Body of pancreas (tissue), 4 donors: ENCODE measurements at regions not wholly inside any gene's neighbourhood (a gene's known extent, or its start where the extent isn't known, plus 50 kb on each side); places are given as distances from the start of the nearest gene placed in this dataset.
"Not testable (repeated sequence)": the region's sequence is repeated elsewhere in the genome, so short reads cannot be mapped to it uniquely, and the experiment has no call there.

Experiments used
- ATAC-seq: fragments of 150-250 bp; one replicate; pipeline ENCODE4 v1.9.1; 2016
- DNase-seq, 4 donors: peaks; one replicate each; pipeline ENCODE4 v3.0.0-alpha.2; 2019
- H3K27ac ChIP-seq, 4 donors: fragments of 200-600 bp; sonication (generic); 1 replicate in 3 of 4; 2 replicates in 1 of 4; pipeline versions ENCODE4 v1.5.1 to v1.6.1; 2016 to 2019; ENCODE audit warnings: mild to moderate bottlenecking in 1 of 4, mixed read lengths in 1 of 4, moderate library complexity in 1 of 4
- H3K27me3 ChIP-seq, 2 donors: fragments of 200-600 bp; sonication (generic); one replicate each; pipeline ENCODE4 v1.6.0; 2016; ENCODE audit warnings: mild to moderate bottlenecking in 1 of 2
- H3K36me3 ChIP-seq, 2 donors: fragments of 200-600 bp; sonication (generic); replicated peaks in 1 of 2; 2 replicates each; pipeline ENCODE4 v1.5.1; 2016; ENCODE audit warnings: low read depth in 2 of 2; ENCODE audit not compliant: insufficient read depth in 1 of 2
- H3K4me1 ChIP-seq: fragments of 200-600 bp; sonication (generic); one replicate; pipeline ENCODE4 v1.6.0; 2016
- H3K4me3 ChIP-seq, 2 donors: fragments of 200-600 bp; sonication (generic); 1 replicate in 1 of 2; 2 replicates in 1 of 2; pipeline ENCODE4 v1.5.1; 2016 to 2019
- H3K9me3 ChIP-seq, 3 donors: fragments of 200-600 bp; sonication (generic); 1 replicate in 2 of 3; 2 replicates in 1 of 3; pipeline ENCODE4 v1.5.1; 2016
- POLR2A ChIP-seq, 3 donors: fragments of 450-650 bp; IDR thresholded peaks; one replicate each; pipeline ENCODE4 v1.6.1; 2016; ENCODE audit warnings: antibody characterized with exemption in 3 of 3, mild to moderate bottlenecking in 2 of 3
- WGBS, 2 donors: methylation state at CpG; one replicate each; pipeline ENCODE4 v1.1.5; 2017; 5-methylcytosine and 5-hydroxymethylcytosine counted together
- intact Hi-C: fragments of 100-400 bp; cut with DNase I; formaldehyde crosslinking; loops from one replicate; pipeline ENCODE4 v1.15.1; 2023
- TF ChIP-seq, protein P1 (sequence below), 7 experiments: fragments of 450-650 bp in 4 of 7; fragments of 200-600 bp in 3 of 7; sonication (generic) in 3 of 7; IDR thresholded peaks; one replicate each; pipeline ENCODE4 v1.5.1; 2016 to 2019; ENCODE audit warnings: antibody characterized with exemption in 7 of 7

DNA sequence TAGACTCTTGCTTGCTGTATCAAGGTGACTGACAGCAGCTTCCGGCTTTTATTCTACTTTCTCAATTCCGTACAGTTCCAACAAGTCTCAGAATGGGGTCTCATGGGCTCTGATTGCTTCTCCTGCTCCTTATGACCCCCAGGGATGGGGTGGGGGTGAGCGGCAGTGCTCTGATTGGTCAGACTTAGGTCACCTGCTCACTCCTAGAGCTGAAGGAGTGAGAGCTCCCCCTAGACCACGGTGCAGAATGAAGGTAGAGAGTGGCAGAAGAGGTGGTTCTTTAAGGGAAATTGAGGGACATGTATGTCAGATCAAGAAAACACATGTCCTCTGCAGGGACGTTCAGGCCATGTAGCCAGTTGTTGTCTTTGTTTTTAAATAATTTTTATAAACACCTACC, 115.2 kb downstream of the C9orf152 start:
- no peaks in the 10 kb centered on the region for H3K9me3 ChIP-seq
- no peak for ATAC-seq
- TF ChIP-seq POLR2A (IDR thresholded peaks at IDR 0.05) = no peak
- peaks cover 8% of the 10 kb centered on the region for H3K4me1 ChIP-seq
- no peaks in the 10 kb centered on the region for H3K27me3 ChIP-seq
- intact Hi-C loops = no loop called here
- no peak for DNase-seq
- 69 to 73% methylated on average over 4 to 5 of the region's 5 CpGs for WGBS, 2 donors
- H3K36me3 ChIP-seq = no peaks in the 10 kb centered on the region
- H3K27ac ChIP-seq = no peak overlapping the region
- H3K4me3 ChIP-seq = no peak overlapping the region

DNA sequence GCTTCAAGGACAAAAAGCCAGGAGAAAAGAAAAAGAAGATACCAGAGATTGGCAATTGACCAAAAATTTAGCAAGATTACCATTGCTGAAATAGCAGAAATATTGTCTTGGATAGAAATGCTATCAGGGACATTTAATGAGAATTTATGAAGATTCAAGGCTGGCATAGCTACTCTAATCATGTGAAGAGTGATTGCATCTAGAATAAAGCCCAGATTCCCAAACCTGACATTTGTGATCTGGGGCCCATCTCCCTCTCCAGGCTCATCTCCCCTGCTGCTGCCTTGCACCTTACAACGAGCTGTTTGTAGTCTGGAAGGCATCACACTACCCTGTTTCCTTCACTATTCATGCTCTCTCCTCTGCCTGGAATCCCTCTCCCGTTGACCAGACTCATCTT, 114.5 kb downstream of the C9orf152 start:
- H3K9me3 ChIP-seq = no peaks in the 10 kb centered on the region
- no peaks in the 10 kb centered on the region for H3K36me3 ChIP-seq
- DNase-seq (no peak), ATAC-seq (no peak)
- no peak for TF ChIP-seq POLR2A (IDR thresholded peaks at IDR 0.05)
- TF ChIP-seq, protein P1, sequence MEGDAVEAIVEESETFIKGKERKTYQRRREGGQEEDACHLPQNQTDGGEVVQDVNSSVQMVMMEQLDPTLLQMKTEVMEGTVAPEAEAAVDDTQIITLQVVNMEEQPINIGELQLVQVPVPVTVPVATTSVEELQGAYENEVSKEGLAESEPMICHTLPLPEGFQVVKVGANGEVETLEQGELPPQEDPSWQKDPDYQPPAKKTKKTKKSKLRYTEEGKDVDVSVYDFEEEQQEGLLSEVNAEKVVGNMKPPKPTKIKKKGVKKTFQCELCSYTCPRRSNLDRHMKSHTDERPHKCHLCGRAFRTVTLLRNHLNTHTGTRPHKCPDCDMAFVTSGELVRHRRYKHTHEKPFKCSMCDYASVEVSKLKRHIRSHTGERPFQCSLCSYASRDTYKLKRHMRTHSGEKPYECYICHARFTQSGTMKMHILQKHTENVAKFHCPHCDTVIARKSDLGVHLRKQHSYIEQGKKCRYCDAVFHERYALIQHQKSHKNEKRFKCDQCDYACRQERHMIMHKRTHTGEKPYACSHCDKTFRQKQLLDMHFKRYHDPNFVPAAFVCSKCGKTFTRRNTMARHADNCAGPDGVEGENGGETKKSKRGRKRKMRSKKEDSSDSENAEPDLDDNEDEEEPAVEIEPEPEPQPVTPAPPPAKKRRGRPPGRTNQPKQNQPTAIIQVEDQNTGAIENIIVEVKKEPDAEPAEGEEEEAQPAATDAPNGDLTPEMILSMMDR (IDR thresholded peaks at IDR 0.05) = no peak
- 48 to 60% methylated on average over 2 of the region's 2 CpGs for WGBS, 2 donors
- no peak overlapping the region for H3K4me3 ChIP-seq
- intact Hi-C loops = no loop called here
- no peaks in the 10 kb centered on the region for H3K27me3 ChIP-seq
- H3K27ac ChIP-seq = no peak overlapping the region
- H3K4me1 ChIP-seq = peaks cover 8% of the 10 kb centered on the region

GRCh38 chr9:110093871-110094270, 114.1 kb downstream of the C9orf152 start:
- no peak overlapping the region for H3K27ac ChIP-seq
- 88 to 91% methylated on average over 4 of the region's 4 CpGs for WGBS, 2 donors
- H3K9me3 ChIP-seq = no peaks in the 10 kb centered on the region
- peaks cover 8% of the 10 kb centered on the region for H3K4me1 ChIP-seq
- no peak overlapping the region for H3K4me3 ChIP-seq
- no peaks in the 10 kb centered on the region for H3K36me3 ChIP-seq
- TF ChIP-seq POLR2A (IDR thresholded peaks at IDR 0.05) = no peak
- TF ChIP-seq, protein P1 (IDR thresholded peaks at IDR 0.05) = no peak
- DNase-seq = no peak
- intact Hi-C loops = no loop called here
- no peaks in the 10 kb centered on the region for H3K27me3 ChIP-seq
- no peak for ATAC-seq

- Histone ChIP-seq H3K9me3 (no peaks in the 10 kb centered on the region), H3K36me3 (no peaks in the 10 kb centered on the region), H3K27ac (no peak overlapping the region), H3K4me3 (no peak overlapping the region), H3K4me1 (peaks cover 5% of the 10 kb centered on the region), H3K27me3 (no peaks in the 10 kb centered on the region)
- intact Hi-C loops = no loop called here
- TF ChIP-seq, protein P1 (IDR thresholded peaks at IDR 0.05) = no peak
- TF ChIP-seq POLR2A (IDR thresholded peaks at IDR 0.05) = no peak
- 78 to 86% methylated on average over 2 of the region's 2 CpGs for WGBS, 2 donors
- DNase-seq = no peak
- no peak for ATAC-seq
Observed at GRCh38 chr9:110095161-110095595, 112.8 kb downstream of the C9orf152 start.

- DNase-seq (no peak), ATAC-seq (no peak)
- intact Hi-C loops = no loop called here
- H3K27ac ChIP-seq = no peak overlapping the region
- WGBS, 2 donors = 75 to 88% methylated on average over 2 of the region's 2 CpGs
- no peaks in the 10 kb centered on the region for H3K36me3 ChIP-seq
- no peak overlapping the region for H3K4me3 ChIP-seq
- H3K9me3 ChIP-seq = no peaks in the 10 kb centered on the region
- H3K27me3 ChIP-seq = no peaks in the 10 kb centered on the region
- no peak for TF ChIP-seq POLR2A (IDR thresholded peaks at IDR 0.05)
- TF ChIP-seq, protein P1 (IDR thresholded peaks at IDR 0.05) = no peak
- peaks cover 5% of the 10 kb centered on the region for H3K4me1 ChIP-seq
Observed at GRCh38 chr9:110095776-110096175, 112.2 kb downstream of the C9orf152 start.

DNA sequence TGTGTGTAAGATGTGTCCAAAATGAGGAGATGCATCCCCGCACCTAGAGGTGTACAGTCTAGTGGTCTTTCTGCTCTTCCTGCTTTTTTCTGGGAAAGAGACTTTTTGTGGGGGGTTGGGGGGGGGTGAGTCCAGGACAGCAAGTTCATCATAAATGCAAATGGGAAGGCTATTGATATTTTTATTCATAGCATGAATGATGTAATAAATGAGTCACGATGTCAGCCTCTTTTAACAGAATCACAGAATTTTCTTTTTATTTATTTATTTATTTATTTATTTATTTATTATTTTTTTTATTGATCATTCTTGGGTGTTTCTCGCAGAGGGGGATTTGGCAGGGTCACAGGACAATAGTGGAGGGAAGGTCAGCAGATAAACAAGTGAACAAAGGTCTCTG, 111.3 kb downstream of the C9orf152 start:
- intact Hi-C loops, H3K9me3 ChIP-seq, H3K4me1 ChIP-seq: not testable (repeated sequence)

More for the DNA sequence above, 111.3 kb downstream of the C9orf152 start:
- H3K4me3 ChIP-seq, H3K27me3 ChIP-seq, DNase-seq, H3K36me3 ChIP-seq, ATAC-seq, H3K27ac ChIP-seq: not testable (repeated sequence)
- 76 to 77% methylated on average over 3 of the region's 3 CpGs for WGBS, 2 donors
